HG03108 (cell line): ENCODE measurements at regions not wholly inside any gene's neighbourhood (a gene's known extent, or its start where the extent isn't known, plus 50 kb on each side); places are given as distances from the start of the nearest gene placed in this dataset.
"Not testable (repeated sequence)": the region's sequence is repeated elsewhere in the genome, so short reads cannot be mapped to it uniquely, and the experiment has no call there.

ENCODE experiments used
- ATAC-seq: cut with Tn5 transposase; IDR thresholded peaks from one replicate; pipeline ENCODE4 v1.9.1; 2021; ENCODE audit warnings: moderate library complexity; ENCODE audit not compliant: unreplicated experiment

- ATAC-seq = no peak
Observed at GRCh38 chr5:52603778-52604554, 183.8 kb upstream of the ITGA1 start.

GRCh38 chr5:52605317-52606313, 182.1 kb upstream of the ITGA1 start:
- ATAC-seq = no peak

GRCh38 chr5:52607227-52607824, 180.4 kb upstream of the ITGA1 start:
- no peak for ATAC-seq

DNA sequence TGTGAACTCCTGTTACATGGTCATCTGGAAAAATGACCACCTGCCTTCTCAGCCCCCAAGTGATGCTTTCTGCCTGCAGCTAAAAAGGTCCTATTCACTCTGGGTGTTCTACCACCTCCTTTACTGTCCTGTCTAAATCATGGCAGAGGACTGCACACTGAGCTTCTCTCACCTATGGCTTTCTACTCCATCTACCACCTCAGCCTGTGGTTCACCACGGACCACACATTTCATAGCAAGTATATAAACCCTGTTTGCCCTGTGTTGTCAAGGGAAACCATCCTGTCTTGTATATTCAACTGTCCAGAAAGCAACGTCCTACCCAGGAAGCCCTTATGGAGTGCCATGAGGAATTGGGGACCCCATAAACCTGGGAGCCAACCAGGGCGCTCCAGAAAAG, 167.4 kb upstream of the ITGA1 start:
- ATAC-seq = no peak

DNA sequence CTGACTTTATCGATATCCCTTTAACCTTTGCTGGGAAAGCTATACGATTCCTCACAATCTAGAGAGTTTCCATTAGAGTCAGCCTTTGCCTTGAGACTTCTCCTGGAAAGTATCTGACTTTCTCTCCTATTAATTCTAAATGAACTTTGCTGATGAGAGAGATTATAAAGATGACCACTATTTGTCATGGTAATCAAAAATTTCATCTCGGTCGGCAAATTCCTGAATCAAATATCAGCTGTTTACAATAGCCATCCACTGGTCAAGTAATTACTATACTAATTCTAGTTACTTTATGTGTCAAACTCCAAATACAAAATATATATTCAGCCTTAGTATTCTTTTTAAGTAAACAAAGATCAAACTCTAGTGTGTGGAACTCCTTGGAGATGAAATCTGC, 164.4 kb upstream of the ITGA1 start:
- ATAC-seq = no peak

DNA sequence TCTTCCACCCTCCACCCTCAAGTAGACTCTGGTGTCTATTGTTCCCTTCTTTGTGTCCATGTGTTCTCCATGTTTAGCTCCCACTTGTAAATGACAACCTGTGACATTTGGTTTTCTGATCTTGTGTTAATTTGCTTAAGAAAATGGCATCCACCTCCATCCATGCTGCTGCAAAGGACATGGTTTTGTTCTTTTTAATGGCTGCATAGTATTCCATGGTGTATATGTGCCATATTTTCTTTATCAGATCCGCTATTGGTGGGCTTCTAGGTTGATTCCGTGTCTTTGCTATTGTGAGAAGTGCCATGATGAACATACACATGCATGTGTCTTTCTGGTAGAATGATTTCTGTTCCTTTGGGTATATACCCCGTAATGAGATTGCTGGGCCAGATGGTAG, 163.4 kb upstream of the ITGA1 start:
- ATAC-seq = no peak

DNA sequence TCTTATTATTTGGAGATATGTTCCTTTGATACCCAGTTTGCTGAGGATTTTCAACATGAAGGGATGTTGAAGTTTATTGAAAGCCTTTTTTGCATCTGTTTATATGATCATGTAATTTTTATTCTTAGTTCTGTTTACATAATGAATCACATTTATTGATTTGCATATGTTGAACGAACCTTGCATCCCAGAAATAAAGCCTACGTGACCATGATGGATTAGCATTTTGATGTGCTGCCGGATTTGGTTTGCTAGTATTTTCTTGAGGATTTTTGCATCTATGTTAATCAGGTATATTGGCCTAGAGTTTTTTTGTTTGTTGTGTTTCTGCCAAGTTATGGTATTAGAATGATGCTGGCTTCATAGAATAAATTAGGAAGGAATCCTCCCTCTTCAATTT, 161.4 kb upstream of the ITGA1 start:
- ATAC-seq = no peak

- ATAC-seq = no peak
Observed at GRCh38 chr5:52627740-52628139, 160.0 kb upstream of the ITGA1 start.

GRCh38 chr5:52632281-52632680, 155.4 kb upstream of the ITGA1 start:
- no peak for ATAC-seq

DNA sequence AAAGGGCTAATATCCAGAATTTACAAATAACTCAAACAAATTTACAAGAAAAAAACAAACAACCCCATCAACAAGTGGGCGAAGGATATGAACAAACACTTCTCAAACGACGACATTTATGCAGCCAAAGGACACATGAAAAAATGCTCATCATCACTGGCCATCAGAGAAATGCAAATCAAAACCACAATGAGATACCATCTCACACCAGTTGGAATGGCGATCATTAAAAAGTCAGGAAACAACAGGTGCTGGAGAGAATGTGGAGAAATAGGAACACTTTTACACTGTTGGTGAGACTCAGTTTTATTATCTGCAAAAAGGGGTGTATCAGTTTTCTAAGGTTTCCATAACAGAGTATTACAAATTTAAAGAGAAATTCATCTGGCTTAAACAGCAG, 153.5 kb upstream of the ITGA1 start:
- not testable (repeated sequence) for ATAC-seq

GRCh38 chr5:52638732-52639131, 149.0 kb upstream of the ITGA1 start:
- ATAC-seq = no peak

- no peak for ATAC-seq
Observed at GRCh38 chr5:52648726-52649125, 139.0 kb upstream of the ITGA1 start.

DNA sequence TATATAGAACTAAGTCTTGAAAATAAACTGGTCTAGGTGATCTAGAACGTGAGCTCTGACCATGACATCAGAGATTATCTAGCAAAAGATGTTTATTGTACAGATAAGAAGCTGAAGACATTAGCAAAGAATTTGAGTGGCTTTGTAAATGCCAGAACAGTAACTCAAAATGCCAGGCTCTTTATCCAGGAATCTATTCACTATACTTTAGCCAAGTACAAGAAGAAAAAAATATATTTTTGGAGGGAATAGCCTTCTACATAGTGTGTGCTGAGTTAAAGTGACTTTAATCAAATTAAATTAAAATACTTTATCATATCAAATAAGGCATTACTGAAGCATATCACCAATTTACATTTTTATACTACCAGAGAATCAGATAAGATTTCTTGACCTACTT, 132.6 kb upstream of the ITGA1 start:
- ATAC-seq = no peak

DNA sequence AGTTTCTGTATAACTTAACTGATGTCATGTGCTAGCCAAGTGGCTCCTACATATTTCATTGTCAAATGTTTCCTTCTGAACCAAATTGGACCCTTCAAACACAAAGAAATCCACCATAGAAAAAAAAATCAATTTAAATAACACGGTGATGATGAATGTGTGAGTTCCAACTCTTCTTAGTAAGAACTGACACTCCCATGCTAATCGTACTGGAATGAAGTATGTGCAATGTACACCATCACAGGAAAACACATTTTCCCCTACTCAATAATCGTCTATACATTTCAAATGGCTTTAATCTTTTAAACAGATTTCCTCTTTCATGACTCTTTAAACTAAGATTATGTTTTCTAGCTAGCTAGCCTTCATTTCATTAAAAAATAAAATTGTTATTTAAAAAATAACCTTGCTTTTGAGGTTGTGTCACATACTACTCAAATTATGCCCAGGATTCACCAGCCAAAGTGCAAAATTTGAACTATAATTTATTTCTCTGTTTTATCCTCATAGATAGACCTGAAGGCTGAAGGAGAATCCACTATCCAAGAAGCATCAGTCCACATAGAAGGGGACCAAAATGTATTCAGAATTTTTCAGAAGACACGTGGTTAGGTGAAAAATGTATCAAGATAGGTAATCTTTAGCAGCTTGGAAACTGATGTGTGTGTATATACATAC, 131.0 kb upstream of the ITGA1 start:
- no peak for ATAC-seq

- no peak for ATAC-seq
Observed at GRCh38 chr5:52657247-52657645, 130.5 kb upstream of the ITGA1 start.

DNA sequence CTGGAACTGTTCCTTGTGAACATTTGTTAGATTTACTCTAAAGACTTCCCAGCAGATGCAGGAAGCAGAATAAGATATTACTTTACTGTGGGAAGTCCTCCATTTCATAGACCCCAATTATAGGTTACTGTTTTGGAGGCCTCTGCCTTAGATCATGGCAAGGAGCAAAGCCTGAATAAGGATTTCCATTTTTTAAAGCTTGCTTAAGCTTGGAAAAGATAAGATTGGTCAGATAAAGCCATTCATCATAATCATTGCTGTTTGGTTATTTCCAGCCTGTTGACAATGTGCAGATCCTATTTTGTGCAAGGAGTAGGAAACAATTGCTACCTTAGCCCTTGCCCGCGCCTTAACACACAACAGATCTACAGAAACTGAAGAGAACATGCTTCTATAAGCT, 129.5 kb upstream of the ITGA1 start:
- no peak for ATAC-seq

DNA sequence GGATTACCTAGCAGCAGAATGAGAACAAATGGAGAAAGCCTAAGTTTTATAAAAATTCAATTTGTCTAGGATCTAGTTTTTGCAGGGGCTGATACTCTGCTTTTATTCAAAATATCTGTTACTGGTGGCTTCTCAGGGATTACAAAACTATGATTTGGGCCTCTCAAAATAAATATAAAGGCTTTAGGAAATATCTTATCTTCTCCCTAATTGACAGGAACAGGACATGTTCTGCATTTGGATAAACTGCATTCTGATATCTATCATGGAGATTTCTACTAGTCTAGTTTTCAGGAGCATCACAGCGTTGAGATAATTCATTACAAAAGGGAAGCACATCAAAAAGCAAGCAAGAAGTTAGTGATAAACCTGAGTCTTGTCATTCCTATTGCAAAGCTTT, 127.1 kb upstream of the ITGA1 start:
- no peak for ATAC-seq

DNA sequence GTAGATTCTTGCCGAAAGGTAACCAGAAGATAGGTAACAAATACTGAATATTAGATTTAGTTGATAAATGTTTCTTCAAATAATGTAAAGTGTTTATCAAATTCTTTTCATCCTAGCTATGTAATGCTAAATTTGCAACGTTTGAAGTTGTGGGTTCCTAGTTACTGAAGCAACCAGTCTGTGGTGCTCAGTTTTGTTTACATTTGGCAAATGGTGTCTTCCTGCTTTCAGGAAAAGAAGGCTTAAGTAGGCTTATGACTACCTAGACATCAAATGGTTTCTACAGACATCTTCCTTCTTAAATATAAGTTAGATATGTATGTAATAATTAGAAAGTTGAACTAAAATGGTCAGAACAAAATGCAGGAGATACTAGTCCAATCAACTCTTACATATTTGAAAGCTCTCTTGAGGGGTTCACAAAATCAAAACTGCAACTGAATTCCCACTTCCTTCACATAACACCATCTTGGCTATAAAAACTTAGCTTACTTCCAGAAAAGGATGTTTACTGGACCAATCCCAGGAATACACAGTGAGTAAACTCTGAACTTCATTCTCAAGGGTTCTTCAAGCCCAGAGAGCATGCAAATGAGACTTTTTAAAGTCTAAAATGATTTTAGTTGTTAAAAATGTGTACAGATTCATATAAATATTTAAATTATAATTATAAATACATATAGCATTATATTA, 125.7 kb upstream of the ITGA1 start:
- ATAC-seq = no peak

GRCh38 chr5:52665559-52665958, 122.2 kb upstream of the ITGA1 start:
- ATAC-seq = no peak

DNA sequence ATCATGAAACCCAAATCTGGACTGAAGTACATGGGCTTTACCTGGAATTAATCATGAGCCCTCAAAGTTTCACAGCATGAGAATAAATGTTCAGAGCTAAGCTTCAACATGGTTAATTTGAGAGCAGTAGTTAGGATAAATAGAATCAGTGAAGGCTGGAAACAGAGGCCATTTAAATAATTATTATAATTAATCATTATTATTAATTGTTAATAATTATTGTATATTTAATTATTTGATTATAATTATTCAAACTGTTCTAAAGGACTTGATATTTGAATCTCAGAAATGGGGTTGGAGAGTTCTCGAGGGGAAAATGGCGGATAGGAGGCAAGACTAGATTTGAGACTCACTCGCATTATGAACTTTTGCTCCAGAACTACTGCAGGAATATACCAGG, 119.6 kb upstream of the ITGA1 start:
- ATAC-seq = no peak
